ENCODE measurements at regions not wholly inside any gene's neighbourhood (a gene's known extent, or its start where the extent isn't known, plus 50 kb on each side); places are given as distances from the start of the nearest gene placed in this dataset.

DNA sequence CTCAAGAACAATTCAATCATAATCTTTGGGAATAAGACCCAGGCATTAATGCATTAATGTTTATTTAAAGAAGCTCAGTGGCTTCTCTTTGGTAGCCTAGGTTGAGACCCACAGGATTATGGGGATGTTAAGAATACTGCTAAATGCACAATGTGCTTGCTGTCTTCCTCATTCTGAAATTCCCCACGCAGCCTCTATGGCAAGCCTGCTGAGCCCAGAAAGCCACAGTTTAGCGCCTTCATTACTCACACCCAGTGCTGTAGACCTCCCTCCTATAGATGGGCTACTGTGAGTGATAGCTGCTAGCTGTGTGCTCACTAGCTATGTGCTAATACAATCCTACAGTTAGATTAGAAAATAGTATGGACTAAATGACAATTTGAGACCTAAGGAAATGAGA is 90.6 kb downstream of the TNFSF13B start:
- TF ChIP-seq NCOA6 (IDR thresholded peaks at IDR 0.05) = no peak
- no peak for TF ChIP-seq ZNF589 (CRISPR knock-in tag; IDR thresholded peaks at IDR 0.05; ENCODE audit: low read depth)
- TF ChIP-seq RAD21 (CRISPR knock-in tag; conservative IDR thresholded peaks at IDR 0.05 in 1 of 2, IDR thresholded peaks at IDR 0.05 in 1 of 2) = no peak
- no peak for TF ChIP-seq EP300 (IDR thresholded peaks at IDR 0.05; ENCODE audit: low read length)
- no peak for TF ChIP-seq ZNF707 (CRISPR knock-in tag; conservative IDR thresholded peaks at IDR 0.05)
- no peak for TF ChIP-seq EZH2 (IDR thresholded peaks at IDR 0.05; ENCODE audit: borderline replicate concordance, low read depth, low read length)
- no peak for TF ChIP-seq TRIM24 (IDR thresholded peaks at IDR 0.05)
- no peak for TF ChIP-seq CTCF (IDR thresholded peaks at IDR 0.05 in 2 of 3, conservative IDR thresholded peaks at IDR 0.05 in 1 of 3; ENCODE audit: insufficient read depth in 2 of 3, low read depth in 1 of 3, low read length in 3 of 3)
- no peak for TF ChIP-seq BRCA1 (IDR thresholded peaks at IDR 0.05)
- TF ChIP-seq BRCA1 (CRISPR knock-in tag; IDR thresholded peaks at IDR 0.05) = no peak
- TF ChIP-seq GATAD2A (IDR thresholded peaks at IDR 0.05) = no peak

Data from K562 (cell line).